ENCODE measurements at regions not wholly inside any gene's neighbourhood (a gene's known extent, or its start where the extent isn't known, plus 50 kb on each side); places are given as distances from the start of the nearest gene placed in this dataset.

DNA sequence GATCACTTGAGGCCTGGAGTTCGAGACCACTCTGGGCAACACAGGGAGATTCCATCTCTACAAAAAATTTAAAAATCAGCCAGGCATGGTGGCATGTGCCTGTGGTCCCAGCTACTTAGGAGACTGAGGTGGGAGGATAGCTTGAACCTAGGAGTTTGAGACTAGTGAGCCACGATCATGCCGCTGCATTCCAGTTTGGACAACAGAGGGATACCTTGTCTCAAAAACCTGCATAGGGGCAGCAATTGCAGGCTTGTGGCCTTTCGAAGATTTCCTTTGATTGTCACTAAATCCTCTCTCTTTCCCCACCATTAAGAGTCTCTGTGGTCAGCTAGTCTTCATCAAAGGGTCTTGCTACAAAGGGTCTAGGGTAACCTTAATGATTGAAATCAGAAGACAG lies 60.3 kb downstream of the UTRN start:
- TF ChIP-seq CTCF (IDR thresholded peaks at IDR 0.05) = no peak
- H3K27ac ChIP-seq = no peak overlapping the region
- no peaks in the 10 kb centered on the region for H3K27me3 ChIP-seq (ENCODE audit: low read depth)
- no peak for ATAC-seq
- peak overlapping the region; percentile 40 for H3K4me3 ChIP-seq
- H3K9me3 ChIP-seq = no peaks in the 10 kb centered on the region
- H3K4me1 ChIP-seq = peaks cover 88% of the 10 kb centered on the region
- intact Hi-C loops (cut with DNase I) = no loop called here
- no peak for DNase-seq
- no peaks in the 10 kb centered on the region for H3K36me3 ChIP-seq

- no peak overlapping the region for H3K4me3 ChIP-seq
- no peak for TF ChIP-seq CTCF (IDR thresholded peaks at IDR 0.05)
- intact Hi-C loops (cut with DNase I) = no loop called here
- peaks cover 88% of the 10 kb centered on the region for H3K4me1 ChIP-seq
- no peaks in the 10 kb centered on the region for H3K9me3 ChIP-seq
- H3K27ac ChIP-seq = peak overlapping the region; percentile 3
- DNase-seq = no peak
- no peaks in the 10 kb centered on the region for H3K27me3 ChIP-seq (ENCODE audit: low read depth)
- ATAC-seq = peak in 1 of 2 donors; percentile 20
- no peaks in the 10 kb centered on the region for H3K36me3 ChIP-seq
Measured at GRCh38 chr6:144346719-144347447, 61.7 kb downstream of the UTRN start.

DNA sequence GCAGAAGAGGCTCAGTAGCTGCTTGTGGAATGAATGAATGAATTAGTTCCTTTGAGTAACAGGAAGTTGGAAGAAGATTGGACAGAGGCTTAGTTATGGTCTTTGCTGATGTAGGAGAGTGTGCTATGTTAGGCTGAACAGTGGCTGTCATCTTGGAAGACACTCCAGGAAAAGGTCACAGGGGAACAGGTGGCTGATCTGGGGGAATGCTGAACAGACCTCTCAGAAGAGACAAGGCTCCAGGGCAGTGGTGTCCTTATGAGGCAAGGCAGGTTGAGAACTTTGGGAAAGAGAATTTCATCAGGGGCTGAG lies 62.3 kb downstream of the UTRN start:
- no peak for TF ChIP-seq CTCF (IDR thresholded peaks at IDR 0.05)
- Histone ChIP-seq H3K36me3 (no peaks in the 10 kb centered on the region), H3K27me3 (ENCODE audit: low read depth) (no peaks in the 10 kb centered on the region), H3K9me3 (no peaks in the 10 kb centered on the region), H3K27ac (peak overlapping the region; percentile 3), H3K4me3 (no peak overlapping the region), H3K4me1 (peaks cover 91% of the 10 kb centered on the region)
- DNase-seq = no peak
- intact Hi-C loops (cut with DNase I) = no loop called here
- no peak for ATAC-seq

GRCh38 chr6:144347933-144348332 lies 62.8 kb downstream of the UTRN start:
- H3K27ac ChIP-seq = peak overlapping the region; percentile 12
- H3K9me3 ChIP-seq = no peaks in the 10 kb centered on the region
- H3K4me1 ChIP-seq = peaks cover 93% of the 10 kb centered on the region
- H3K36me3 ChIP-seq = no peaks in the 10 kb centered on the region
- no peak for ATAC-seq
- no peak for TF ChIP-seq CTCF (IDR thresholded peaks at IDR 0.05)
- no peak overlapping the region for H3K4me3 ChIP-seq
- intact Hi-C loops (cut with DNase I) = no loop called here
- H3K27me3 ChIP-seq (ENCODE audit: low read depth) = no peaks in the 10 kb centered on the region
- DNase-seq = no peak

- ATAC-seq (peak; percentile 46 to 50), DNase-seq (no peak)
- H3K4me1 ChIP-seq = peaks cover 90% of the 10 kb centered on the region
- H3K36me3 ChIP-seq = no peaks in the 10 kb centered on the region
- intact Hi-C loops (cut with DNase I) = no loop called here
- peak overlapping the region; percentile 15 for H3K4me3 ChIP-seq
- peak overlapping the region; percentile 69 for H3K27ac ChIP-seq
- H3K9me3 ChIP-seq = no peaks in the 10 kb centered on the region
- TF ChIP-seq CTCF (IDR thresholded peaks at IDR 0.05) = no peak
- H3K27me3 ChIP-seq (ENCODE audit: low read depth) = no peaks in the 10 kb centered on the region
Measured at GRCh38 chr6:144349690-144350527, 64.8 kb downstream of the UTRN start.
